ENCODE measurements at regions not wholly inside any gene's neighbourhood (a gene's known extent, or its start where the extent isn't known, plus 50 kb on each side); places are given as distances from the start of the nearest gene placed in this dataset.

- no peak for TF ChIP-seq EZH2 (IDR thresholded peaks at IDR 0.05; ENCODE audit: low read length, unreplicated experiment)
- TF ChIP-seq CTCF (conservative IDR thresholded peaks at IDR 0.05; ENCODE audit: low read depth, low read length), result no peak
Measured at GRCh38 chr22:47759909-47760308, 997.5 kb downstream of the TBC1D22A start.

All from PC-3 (cell line).